ENCODE measurements at regions not wholly inside any gene's neighbourhood (a gene's known extent, or its start where the extent isn't known, plus 50 kb on each side); places are given as distances from the start of the nearest gene placed in this dataset.
"Not testable (repeated sequence)": the region's sequence is repeated elsewhere in the genome, so short reads cannot be mapped to it uniquely, and the experiment has no call there.

DNA sequence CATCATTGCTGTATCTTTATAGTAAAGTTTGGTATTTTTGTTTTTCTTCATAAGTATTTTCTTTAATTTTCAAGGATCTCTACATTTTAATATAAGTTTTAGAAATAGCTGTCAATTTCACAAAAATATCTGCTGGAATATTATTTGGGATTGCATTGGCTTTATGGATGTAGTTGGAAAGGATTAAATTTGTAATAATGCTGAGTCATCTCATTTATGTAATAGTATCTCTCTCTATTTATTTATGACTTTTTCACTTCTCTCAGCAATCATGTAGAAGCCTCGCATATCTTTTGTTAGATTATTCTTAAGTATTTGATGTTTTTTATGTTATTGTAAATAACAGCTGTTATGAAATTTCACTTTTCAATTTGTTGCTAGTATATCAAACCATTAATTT is 223.1 kb upstream of the POGK start:
- no peak for DNase-seq (ENCODE audit: low read depth)

DNA sequence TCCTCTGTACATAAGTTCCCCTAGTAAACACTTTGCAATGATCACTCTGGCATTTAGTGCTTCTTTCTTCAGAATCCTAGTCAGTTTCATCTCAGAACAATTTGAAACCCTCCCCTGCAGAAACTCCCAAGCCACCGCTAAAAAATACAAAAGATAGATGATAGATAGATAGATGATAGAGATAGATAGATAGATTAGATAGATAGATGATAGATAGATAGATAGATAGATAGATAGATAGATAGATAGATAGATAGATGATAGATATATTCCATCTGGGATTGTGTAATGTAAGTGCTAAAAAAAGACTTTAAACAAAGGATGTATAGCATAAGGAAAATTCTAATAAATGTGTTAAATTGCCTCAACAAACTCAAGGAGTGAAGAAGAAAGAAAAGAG is 212.6 kb upstream of the POGK start:
- no peak for DNase-seq (ENCODE audit: low read depth)

DNA sequence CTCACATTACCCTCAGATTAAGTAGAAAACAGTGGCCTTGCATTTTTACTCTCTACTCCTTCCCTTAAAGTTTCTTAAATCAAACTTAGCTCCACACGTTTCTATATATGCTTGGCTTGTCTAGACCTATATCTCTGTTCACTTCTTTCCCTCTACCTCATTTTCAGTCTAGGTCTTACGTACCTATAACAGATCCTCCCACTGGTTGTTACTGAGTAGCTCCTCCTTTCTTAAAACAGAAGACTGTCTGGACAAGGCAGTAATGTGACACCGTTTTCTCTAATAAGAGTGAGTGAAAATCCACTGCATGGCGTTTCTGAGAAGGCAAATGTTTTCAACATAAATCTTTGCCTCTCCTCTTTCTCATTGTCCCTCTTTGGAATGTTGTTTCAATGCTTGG is 211.7 kb upstream of the POGK start:
- no peak for DNase-seq (ENCODE audit: low read depth)

DNA sequence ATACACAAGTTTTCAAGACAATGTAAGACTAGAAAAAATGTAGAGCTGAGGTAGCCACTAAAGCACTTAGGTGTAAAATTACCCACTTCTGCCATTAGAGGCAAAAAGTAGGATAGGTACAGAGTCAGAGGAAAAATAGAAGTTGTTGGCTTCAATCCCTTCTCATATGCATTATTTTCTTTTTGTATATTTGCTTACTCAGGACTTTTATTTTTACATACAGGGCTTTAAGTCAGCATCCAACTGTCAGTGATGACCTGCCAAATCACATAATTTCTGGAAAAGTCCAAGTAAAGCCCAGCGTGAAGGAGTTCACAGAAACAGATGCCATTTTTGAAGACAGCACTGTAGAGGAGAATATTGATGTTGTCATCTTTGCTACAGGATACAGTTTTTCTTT is 211.0 kb upstream of the POGK start:
- no peak for DNase-seq (ENCODE audit: low read depth)

DNA sequence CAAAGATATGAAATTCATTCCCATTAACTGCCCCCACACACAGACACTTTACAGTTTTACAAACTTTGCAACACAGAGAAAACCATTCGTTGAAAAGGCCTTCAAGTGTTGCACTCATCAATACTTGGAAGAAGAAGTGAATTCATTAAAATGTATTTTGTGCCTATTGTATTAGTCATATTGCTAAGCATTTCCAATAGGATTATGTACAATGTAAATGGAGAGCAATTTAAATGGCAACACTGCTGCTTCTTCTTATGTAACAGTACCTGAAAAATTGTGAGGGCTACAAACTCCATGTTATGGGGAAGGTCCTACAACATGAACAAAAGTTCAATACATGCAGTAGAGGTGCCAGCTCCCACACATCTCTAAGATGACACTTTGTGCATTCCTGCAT is 209.3 kb upstream of the POGK start:
- DNase-seq (ENCODE audit: low read depth) = no peak

DNA sequence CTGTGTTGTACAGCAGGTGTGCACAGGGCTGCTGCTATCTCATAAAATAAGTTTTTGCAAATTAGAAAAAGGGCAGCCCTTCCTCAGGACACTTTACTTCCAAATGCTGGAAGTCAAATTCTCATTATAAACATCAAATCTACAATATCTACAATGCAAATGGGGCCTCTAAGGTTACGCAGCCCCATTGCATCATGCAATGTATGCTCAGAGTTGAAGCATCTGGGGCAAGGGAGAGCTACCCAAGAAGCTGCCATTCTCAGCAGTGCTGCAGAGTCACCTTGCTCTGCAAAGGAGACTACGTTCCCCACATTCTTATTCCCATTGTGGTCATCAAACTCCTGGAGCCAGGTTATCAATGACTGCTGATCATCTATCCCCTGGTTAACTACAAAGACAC is 208.9 kb upstream of the POGK start:
- no peak for DNase-seq (ENCODE audit: low read depth)

DNA sequence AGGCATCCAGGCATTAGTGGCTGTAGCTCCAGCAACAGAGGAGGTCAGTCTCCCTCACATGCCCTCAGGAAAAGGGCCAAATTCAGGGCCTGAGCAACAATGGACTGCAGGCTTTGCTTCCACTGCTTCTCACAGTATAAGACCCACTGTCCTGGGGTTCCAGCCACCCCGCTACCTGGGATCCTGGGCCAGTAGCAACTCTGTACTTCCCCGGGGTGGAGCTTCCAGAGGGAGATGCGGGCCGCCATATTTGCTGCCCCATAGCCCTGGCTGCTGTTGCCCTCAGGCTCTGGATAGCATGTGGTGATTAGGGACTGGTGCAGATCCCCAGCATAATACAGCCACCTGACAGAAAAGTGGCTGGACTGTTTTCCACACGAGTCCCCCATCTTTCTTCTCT is 201.1 kb upstream of the POGK start:
- no peak for DNase-seq (ENCODE audit: low read depth)

DNA sequence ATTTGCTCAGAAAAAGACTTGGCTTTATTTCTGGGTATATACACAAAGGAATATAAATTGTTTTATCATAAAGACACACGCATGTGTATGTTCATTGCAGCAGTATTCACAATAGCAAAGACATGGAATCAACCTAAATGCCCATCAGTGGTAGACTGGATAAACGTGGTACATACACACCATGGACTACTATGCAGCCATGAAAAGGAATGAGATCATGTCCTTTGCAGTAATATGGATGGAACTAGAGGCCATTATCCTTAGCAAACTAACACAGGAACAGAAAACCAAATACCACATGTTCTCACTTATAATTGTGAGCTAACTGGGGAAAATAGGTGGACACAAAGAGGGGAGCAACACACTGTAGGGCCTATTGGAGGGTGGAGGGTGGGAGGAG is 182.0 kb upstream of the POGK start:
- not testable (repeated sequence) for DNase-seq (ENCODE audit: low read depth)

DNA sequence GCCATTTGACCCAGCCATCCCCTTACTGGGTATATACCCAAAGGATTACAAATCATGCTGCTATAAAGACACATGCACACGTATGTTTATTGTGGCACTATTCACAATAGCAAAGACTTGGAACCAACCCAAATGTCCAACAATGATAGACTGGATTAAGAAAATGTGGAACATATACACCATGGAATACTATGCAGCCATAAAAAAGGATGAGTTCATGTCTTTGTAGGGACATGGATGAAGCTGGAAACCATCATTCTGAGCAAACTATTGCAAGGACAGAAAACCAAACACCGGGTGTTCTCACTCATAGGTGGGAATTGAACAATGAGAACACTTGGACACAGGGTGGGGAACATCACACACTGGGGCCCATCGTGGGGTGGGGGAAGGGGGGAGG is 172.5 kb upstream of the POGK start:
- DNase-seq (ENCODE audit: low read depth) = not testable (repeated sequence)

DNA sequence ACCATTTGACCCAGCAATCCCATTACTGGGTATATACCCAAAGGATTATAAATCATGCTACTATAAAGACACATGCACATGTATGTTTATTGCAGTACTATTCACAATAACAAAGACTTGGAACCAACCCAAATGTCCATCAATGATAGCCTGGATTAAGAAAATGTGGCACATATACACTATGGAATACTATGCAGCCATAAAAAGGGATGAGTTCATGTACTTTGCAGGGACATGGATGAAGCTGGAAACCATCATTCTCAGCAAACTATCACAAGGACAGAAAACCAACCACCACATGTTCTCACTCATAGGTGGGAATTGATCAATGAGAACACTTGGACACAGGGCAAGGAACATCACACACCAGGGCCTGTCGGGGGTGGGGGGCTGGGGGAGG is 171.7 kb upstream of the POGK start:
- not testable (repeated sequence) for DNase-seq (ENCODE audit: low read depth)

DNA sequence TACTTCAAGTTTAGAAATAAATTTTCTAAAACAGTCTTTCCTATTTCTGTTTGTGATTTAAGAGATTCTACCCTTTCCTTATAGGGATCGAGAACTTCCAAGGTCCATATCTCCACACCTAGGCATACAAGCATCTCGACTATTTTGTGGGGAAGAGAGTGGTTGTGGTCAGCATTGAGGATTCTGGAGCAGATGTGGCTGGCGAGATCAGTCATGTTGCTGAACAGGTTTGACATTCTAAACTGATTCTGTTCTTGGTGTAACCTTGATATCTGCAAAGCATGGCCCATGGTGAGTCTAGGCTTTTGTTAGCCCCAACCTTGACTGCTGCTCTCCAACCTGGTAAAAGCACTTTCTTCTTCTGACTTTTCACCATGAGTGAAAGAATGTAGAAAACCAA is 167.6 kb upstream of the POGK start:
- DNase-seq (ENCODE audit: low read depth) = no peak

DNA sequence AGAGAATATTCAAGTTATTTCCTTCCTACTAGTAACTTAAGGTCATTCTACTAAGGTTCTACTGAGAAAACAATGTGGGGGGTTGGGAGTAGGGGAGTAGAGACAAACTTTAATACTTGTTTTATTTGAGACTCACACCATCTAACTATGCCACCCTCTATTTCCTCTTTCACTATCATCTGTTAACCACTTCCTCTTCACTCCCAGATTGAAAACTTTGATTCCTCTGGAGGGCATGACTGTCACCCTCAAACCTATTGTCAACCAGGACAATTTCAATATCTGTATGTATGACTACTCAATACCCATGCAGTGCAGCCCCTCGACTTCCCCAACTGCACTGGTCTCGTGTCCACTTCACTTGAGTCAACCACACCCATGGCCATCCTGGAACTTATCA is 165.6 kb upstream of the POGK start:
- DNase-seq (ENCODE audit: low read depth) = no peak

DNA sequence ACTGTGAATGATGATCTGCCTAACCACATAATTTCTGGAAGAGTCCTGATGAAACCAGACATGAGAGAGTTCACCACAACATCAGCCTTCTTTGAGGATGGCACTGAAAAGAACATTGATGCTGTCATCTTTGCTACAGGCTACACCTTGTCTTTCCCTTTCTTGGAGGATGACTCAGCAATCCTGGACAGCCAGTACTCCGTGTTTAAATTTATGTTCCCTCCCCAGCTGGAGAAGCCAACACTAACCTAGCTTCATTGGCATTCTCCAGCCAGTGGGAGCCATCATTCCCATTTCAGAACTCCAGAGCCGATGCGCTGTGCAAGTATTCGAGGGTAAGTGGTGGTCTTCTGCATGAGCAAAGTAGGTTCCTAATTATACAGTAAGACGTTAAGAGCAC is 164.1 kb upstream of the POGK start:
- no peak for DNase-seq (ENCODE audit: low read depth)

DNA sequence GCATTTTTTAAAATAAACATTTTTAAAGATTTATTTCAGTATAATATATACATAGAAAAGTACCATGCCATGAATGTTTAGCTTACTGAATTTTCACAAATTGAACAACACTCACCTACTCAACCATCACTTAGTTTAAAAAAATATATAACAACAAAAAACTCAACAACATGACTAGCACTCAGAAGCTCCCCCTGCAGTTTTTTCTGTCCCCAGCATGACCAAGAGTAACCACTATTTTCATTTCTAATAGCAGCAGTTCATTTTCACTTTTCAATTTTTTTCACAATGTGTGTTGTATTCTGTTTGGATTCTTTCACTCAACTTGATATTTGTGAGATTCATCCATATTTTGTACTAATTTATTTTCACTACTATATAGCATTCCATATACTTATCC is 162.3 kb upstream of the POGK start:
- DNase-seq (ENCODE audit: low read depth) = no peak

DNA sequence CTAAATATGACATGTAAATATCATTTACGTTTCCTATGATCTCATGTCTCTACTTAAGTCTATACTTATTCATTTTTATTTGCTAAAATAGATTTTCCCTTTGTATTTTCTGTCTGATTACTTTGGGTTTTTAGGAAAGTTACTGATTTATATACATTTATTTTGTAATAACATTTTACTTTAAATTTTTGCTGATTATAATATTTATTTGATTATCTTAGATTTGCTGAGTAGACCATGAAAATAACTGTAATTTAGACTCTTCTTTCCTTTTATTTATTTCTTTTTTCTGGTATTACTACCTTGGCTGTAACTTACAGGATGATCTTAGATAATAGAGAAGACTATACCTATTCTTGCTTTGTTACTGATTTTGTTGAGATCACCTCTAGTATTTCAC is 159.9 kb upstream of the POGK start:
- no peak for DNase-seq (ENCODE audit: low read depth)

DNA sequence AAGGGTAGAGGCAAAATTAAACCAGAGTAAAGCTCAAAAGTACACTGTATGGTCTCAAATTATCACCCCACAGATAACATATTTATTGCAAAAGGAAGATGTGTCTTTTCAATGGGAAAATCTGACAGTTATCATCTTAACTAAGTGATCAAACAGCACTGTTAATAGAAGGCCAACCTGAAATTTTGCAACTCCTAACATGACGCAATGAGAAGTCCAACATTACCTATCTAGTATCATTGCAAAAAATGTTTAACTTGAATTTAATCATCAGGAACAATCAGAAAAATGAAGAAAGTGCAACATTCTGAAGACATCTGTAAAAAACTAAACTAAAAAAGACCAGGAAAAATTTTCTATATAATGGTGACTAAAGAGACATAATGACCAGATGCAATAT is 156.7 kb upstream of the POGK start:
- no peak for DNase-seq (ENCODE audit: low read depth)

DNA sequence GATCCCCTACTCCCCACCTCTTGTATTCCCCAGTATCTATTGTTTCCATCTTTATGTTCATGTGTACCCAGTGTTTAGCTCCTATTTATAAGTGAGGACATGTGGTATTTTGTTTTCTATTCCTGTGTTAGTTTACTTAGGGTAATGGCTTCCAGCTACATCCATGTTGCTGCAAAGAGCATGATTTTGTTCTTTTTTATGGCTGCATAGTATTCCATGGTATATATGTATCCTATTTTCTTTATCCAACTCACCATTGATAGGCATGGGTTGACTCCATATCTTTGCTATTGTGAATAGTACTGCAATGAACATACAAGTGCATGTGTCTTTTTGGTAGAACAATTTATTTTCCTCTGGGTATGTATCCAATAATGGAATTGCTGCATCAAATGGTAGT is 154.6 kb upstream of the POGK start:
- not testable (repeated sequence) for DNase-seq (ENCODE audit: low read depth)

DNA sequence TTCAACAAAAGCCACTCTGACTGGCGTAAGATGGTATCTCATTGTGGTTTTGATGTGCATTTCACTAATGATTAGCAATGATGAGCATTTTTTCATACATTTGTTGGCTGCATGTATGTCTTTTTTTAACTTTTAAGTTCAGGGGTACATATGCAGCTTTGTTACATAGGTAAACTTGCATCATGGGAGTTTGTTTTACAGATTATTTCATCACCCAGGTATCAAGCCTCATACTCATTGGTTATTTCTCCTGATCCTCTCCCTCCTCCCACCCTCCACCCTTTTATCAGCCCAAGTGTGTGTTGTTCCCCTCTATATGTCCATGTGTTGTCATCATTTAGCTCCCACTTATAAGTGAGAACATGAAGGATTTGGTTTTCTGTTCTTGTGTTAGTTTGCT is 154.1 kb upstream of the POGK start:
- no peak for DNase-seq (ENCODE audit: low read depth)

DNA sequence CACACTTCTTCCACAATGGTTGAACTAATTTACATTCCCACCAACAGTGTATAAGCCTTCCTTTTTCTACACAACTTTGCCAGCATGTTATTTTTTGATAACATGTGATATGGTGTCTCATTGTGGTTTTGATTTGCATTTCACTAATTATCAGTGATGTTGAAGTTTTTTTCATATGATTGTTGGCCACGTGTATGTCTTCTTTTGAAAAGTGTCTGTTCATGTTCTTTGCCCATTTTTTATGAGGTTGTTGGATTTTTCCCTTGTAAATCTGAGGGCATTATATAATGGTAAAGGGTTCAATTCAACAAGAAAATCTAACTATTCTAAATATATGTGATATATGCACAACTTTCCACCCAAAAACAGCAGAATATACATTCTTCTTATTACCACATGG is 153.4 kb upstream of the POGK start:
- DNase-seq (ENCODE audit: low read depth) = not testable (repeated sequence)

DNA sequence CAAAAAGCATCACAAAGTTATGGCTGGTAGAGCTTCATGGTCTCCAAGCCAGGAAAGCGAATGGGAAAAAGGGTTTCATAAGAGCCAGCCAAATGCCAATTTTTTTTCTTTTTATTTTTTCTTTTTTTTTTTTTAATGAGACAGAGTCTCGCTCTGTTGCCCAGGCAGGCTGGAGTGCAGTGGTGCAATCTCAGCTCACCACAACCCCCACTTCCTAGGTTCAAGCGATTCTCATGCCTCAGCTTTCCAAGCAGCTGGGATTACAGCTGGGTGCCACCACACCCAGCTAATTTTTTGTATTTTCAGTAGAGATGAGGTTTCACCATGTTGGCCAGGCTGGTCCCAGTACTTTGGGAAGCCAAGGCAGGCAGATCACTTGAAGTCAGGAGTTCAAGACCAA is 148.7 kb upstream of the POGK start:
- DNase-seq (ENCODE audit: low read depth) = not testable (repeated sequence)

DNA sequence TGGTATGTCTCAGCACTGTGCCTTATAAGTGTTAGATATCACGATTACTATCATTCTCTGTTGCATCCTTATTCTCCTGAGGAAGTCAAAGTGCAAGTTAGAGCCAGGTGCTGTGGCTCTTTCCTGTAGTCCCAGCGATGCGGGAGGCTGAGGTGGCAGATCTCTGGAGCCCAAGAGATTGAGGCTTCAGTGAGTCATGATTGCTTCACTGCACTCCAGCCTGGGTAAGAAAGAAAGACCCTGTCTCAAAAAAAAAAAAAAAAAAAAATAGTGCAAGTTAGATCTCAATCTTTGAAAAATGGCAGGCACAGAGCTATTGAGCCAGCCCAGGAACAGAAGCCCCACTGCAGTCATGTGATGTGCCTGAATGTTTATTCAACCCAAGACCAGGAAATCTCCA is 147.8 kb upstream of the POGK start:
- DNase-seq (ENCODE audit: low read depth) = no peak

DNA sequence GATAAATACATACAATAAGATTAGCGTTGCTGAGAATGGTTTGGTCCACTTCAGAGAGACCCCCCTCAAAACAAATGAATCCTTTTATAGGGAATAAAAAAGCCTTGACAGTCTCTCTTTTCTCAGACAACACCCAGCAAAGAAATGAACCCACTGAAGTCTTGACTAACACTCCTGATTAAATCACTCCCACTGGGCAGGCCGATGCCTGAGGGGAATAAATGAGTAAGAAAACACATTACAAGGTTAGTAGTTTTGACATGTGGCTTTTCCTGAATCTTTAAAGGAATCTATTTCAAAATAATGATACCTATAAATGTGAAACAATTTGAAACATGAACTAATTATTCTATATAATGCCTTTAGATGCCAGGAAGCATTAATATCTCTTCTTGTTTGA is 146.9 kb upstream of the POGK start:
- no peak for DNase-seq (ENCODE audit: low read depth)

DNA sequence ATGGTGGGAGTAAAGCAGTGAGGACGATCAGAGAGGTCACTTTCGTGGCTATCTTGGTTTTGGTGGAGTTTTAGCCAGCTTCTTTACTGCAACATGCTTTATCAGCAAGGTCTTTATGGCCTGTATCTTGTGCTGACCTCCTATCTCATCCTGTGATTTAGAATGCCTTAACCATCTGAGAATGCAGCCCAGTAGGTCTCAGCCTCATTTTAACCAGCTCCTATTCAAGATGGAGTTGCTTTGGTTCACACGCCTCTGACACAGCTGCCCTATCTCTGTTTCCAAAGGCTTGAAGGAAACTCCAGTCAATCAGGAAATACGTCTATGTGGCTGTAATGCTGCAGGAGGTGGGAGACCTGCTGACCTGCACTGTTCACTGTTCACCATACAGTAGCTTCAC is 146.1 kb upstream of the POGK start:
- no peak for DNase-seq (ENCODE audit: low read depth)

DNA sequence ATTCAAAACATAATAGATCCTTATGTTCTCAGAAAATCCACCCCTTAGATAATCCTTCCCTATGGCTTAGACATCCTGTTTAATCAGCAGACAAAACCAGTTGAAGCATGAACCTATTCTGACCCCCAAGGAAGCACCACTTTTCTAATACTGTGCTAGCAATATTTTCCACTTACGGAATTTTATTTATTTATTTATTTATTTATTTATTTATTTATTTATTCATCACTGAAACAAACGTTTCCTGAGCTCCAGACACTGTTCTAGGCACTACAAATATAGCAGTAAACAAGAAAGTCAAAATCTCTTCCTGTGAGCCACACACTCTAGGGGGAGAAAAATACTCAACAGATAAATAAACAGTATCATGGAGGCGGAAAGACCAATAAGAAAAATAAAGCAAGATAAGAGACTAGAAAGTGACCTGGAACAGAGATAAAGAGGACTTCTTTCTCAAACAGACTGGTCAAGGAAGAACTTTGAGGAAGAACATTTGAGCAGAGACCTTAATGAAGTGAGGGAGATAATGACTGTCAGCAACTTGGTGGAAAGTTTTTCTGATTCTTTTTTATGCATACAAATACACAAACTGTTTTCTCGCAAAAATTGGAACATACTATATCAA is 145.5 kb upstream of the POGK start:
- DNase-seq (ENCODE audit: low read depth) = no peak

DNA sequence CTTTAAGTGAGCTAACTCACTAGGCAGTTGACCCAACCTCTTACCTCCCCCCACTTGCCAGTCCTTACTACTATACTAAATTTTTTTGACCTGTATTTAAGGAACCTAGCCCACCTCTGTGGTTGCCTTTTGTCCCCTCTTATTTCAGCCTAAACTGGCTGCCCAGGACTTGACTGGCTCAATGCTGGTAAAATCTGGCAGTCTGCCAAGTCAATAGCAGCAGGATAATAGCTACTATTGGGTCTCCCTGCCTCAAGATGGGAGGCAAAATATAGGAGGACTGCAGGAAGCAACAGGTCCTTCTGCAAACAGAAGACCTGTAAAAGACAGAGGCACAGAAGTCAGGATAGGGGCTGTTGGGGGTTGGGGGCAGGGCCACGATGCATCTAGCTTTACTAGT is 144.2 kb upstream of the POGK start:
- no peak for DNase-seq (ENCODE audit: low read depth)
